ENCODE measurements at regions not wholly inside any gene's neighbourhood (a gene's known extent, or its start where the extent isn't known, plus 50 kb on each side); places are given as distances from the start of the nearest gene placed in this dataset.
"Not testable (repeated sequence)": the region's sequence is repeated elsewhere in the genome, so short reads cannot be mapped to it uniquely, and the experiment has no call there.

DNA sequence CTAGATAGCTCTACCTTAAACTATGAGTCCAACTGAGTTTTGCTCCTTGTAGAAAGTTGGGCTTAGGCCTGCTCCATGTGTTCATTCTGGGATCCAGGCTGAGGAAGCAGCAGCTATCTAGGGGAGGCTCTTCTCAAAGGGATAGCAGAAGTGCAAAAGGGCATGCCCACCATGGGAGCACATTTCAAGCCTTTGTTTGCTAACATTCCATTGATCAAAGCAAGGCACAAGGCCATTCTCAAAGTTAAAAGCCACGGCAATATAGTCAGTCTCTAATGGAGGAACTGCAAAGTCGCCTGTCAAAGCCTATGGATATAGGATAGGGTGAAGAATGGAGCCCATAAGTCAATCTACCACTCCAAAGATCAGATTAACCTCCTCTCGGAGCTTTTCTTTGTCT lies 488.1 kb upstream of the ARX start:
- DNase-seq (ENCODE audit: low spot score): no peak
- intact Hi-C loops (cut with DNase I): no loop called here

DNA sequence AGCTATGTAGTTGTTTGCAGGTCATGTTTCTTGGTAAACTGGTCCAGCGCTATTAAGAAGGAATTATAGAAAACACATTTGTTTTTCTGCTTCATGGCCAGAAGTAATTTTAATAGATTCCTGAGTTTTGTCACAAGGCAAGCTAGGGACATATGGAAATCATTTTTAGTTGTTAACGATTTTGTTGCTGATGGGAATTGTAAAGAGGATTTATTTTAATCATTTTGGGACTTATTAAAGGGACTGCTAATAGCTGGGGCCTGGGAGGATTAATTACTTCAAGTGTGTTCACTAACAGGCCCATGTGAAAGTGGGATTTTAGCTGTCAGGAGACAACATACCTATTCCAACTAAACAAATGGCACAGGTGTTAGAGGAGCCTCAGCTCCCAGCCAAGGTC lies 492.0 kb upstream of the ARX start:
- intact Hi-C loops (cut with DNase I): no loop called here
- DNase-seq (ENCODE audit: low spot score): no peak

DNA sequence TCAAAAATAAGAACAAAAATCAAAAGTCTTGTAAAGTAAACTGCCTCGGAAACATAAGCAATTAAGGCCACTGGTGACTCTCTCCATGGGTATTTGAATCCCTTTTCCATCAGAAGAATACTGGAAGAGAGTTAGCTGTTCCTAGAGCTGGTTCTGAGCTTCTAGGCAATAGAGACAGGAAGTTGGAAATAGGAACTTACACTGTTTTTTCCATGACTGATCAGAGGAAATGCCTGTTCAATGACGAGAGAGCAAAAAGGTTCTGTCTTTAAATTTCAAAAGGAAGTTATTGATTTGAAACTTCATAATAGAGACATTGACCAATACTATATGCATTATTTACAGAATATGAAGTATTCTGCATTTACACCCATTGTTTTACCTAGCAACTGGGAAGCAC lies 503.5 kb upstream of the ARX start:
- no peak for DNase-seq (ENCODE audit: low spot score)
- intact Hi-C loops (cut with DNase I): no loop called here

DNA sequence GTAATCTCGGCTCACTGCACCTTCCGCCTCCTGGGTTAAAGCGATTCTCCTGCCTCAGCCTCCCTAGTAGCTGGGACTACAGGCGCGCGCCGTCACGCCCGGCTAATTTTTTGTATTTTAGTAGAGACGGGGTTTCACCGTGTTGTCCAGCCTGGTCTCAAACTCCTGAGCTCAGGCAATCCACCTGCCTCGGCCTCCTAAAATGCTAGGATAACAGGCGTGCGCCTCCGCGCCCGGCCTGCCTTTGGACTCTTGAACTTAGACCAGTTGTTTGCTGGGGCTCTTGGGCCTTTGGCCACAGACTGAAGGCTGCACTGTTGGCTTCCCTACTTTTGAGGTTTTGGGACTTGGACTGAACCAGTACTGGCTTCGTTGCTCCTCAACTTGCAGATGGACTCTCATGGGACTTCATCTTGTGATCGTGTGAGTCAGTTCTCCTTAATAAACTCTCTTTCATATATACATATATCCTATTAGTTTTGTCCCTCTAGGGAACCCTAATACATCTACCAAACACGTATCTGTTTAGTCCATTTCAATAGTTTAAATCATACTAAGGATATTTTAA lies 506.8 kb upstream of the ARX start:
- DNase-seq (ENCODE audit: low spot score): peak; percentile 62
- intact Hi-C loops (cut with DNase I): not testable (repeated sequence)

DNA sequence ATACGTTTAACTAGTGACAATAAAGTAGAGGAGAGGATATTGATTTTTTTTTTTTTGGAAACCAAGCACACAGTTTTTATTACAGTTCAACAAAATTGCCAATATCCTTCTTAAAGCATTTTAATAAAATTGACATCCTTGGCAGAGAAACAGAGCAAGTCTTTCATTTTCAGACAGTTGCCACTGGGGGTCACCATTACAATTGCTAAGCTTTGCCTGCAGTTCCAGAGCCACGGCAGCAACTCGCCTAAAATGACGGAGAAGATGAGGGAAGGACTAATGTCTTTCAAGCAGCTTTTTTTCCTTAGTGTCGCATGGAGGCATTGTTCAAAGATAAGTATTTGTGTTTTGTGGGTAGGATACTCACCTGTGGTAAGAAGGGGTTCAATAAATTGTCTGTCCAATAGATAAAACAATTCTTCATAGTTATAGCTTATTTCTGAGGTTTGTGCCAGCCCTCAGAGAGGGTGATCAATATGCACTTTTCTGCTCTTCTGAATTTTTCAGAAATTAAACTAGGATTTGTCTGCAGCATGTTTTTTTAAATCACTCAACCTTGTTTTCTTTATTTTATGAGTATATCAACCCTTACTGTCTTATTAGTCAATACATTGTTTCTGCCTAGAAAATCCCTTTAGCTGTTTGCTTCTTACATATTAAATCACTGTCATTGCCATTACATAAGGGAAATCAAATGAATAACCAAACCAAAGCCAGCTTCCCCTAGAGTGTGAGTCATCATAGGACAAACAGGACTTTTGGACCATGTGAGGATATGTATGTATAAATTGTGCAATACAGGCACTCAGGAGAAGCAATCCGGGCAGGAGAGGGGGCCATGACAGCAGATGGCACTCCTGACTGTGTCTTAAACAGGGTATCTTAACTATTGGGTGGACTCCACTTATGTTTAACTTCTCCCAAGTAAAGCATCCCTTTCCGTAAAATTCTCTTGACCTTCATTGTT lies 508.1 kb upstream of the ARX start:
- DNase-seq (ENCODE audit: low spot score): no peak
- intact Hi-C loops (cut with DNase I): no loop called here

DNA sequence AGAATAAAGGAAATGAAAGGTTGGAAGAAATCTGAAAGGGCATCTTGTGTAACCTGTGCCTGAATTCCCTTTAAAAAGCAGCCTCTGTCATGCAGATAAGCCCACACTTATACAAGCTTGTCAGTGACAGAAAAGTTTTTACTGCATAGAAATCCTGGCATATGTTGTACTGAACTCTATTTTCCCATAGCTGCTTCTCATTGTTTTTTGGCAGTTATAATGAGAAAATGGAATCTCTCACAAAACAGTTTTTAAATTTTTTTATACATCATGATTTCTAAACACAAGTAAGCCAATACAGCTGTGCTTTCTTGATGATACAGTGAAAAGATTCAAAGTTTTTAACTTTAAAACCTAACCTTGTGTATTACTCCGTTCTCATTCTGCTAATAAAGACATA lies 511.4 kb upstream of the ARX start:
- intact Hi-C loops (cut with DNase I): no loop called here
- no peak for DNase-seq (ENCODE audit: low spot score)

DNA sequence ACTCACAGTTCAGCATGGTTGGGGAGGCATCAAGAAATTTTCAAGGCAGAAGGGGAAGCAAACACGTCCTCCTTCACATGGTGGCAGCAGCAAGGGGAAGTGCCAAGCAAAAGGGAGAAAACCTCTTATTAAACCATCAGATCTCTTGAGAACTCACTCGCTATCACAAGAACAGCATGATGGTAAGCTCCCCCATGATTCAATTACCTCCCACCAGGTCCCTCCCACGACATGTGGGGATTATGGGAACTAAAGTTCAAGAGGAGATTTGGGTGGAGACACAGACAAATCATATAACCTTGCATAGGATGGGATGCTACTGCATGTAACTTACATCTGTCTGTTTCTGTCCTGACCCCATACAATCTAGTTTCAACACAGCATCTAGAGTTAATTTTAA lies 511.8 kb upstream of the ARX start:
- intact Hi-C loops (cut with DNase I): no loop called here
- no peak for DNase-seq (ENCODE audit: low spot score)

DNA sequence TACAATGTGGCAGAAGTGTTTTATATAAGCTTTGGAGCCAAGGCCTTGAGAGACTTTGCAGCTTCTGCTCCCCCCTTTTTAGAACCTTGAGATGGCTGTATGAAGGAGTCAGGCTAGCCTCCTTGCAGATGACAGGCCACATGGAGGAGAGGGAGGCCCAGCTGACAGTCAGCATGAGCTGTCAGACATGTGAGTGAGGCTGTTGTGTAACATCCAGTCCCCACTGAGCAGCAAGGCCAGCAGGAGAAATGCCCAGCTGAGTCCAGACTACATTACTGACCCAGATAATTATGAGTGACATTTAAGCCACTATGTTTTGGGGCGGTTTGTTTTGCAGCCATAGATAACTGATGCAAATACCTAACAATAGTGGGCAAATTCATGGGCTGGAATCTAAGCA lies 515.3 kb upstream of the ARX start:
- no peak for DNase-seq (ENCODE audit: low spot score)
- intact Hi-C loops (cut with DNase I): no loop called here

DNA sequence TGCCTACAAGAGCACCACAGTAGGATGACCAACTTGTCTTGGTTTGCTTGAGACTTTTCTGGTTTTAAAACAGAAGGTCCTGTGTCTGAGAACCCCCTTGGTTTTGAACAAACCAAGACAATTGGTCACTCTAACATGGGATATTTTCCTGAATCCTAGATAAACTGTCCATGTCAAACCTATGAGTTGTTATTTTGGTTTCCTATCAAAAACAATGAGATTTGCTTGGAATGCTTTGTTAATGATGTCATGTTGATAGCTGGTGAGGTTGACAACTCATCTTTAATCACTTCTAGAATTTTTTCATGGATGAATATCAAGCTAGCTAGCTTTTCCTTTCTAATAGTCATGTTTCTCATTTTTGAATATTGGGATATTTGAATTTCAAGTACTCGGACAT lies 518.3 kb upstream of the ARX start:
- no peak for DNase-seq (ENCODE audit: low spot score)
- intact Hi-C loops (cut with DNase I): no loop called here

DNA sequence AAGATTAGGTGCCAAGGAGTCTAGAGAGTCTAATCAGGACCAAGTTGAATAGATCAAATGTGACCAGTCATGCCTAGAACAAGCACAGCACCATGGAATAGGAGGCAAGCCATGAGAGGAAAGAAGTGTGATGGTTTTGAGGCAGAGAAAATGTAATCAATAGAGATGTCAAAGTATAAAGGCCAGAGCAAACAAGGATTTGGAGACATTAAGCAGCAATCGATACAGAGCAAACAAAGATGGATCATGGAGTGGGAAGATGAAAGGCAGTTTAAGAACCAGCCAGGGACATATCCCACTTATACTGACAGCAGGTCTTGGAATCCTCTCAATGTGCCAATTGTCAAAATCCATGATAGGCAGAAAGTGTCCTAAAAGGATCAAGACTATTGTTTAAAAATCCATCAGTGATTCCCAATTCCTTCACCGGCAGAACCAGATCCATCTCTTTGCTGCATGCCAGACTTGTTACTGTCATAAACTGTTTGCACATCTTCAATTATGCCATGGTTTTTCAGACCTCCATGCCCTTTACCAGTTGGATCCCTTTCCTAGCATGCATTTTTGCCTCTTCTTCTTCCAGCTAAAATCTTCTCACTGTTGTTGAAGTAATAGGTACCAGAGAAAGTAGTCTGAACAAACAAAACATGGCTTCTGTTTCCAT lies 520.7 kb upstream of the ARX start:
- intact Hi-C loops (cut with DNase I): no loop called here
- DNase-seq (ENCODE audit: low spot score): no peak

DNA sequence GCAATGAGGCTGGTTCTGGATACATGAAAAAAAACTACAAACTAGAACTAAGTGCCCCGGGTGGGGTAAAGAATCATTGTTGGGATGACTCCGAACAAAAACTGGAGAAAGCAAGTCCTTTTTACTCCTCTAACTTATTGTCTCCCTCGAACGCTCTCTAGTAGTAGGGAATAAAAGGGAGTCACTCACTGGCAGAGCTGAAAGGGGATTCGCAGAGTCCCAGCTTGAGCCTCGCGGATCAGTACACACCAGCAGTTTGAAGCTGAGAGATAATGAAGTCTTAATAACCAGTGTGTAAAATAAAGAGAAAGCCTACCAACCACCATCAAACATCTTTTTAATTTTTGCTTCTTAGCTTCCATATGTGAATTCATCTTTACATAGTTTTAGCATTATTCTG lies 521.9 kb upstream of the ARX start:
- intact Hi-C loops (cut with DNase I): no loop called here
- DNase-seq (ENCODE audit: low spot score): no peak

DNA sequence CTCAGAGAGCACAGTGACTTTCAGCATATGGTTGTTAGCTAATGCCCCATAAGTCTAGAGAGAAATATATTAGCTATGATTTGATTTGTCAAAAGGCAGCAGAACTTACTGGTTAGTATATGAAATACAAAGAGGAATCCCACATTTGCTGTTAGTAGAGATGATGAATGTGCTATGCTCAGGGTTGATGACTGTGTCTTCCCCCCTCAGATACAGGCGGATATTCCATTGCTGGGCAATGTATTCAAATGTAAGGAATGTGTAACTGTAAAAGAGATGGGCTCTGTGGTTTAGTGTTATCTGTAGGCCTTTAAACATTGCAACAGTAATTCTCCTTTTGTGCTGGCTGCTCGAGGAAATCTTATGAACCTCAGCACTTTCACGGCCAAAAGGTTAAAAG lies 528.9 kb upstream of the ARX start:
- DNase-seq (ENCODE audit: low spot score): no peak
- intact Hi-C loops (cut with DNase I): no loop called here

DNA sequence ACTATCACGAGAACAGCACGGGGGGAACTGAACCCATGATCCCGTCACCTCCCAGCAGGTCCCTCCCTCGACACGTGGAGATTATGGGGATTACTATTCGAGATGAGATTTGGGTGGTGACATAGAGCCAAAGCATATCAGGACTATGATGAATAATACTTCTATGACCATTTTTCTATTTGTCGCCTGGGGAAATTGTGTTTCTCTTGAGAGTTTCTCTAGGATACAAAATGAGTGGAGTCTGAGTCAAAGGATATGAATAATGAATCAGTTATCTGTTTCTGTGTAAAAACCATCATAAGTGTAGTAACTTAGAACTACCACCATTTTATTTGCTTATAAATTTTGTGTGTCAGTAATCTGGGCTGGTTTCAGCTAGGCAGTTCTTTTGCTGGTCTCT lies 533.0 kb upstream of the ARX start:
- DNase-seq (ENCODE audit: low spot score): no peak
- intact Hi-C loops (cut with DNase I): no loop called here

DNA sequence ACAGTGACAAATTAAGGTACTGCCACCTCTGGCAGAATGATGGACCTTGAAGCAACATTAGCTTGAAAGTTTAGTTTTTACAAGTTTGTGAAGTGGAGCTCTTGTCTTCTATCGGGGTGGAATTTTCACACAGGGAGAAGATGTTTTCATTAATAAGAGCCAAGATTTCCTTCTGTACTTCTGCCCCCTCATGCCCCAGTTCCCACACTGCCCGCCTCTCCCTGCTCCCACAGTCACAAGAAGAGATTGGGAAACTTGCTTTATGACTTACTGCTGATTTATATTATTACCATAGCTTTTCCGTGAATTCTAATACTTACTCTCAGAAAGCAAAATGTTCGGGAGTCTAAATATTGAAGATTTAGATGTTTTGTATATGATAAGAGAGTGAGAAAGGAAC lies 539.8 kb upstream of the ARX start:
- intact Hi-C loops (cut with DNase I): no loop called here
- DNase-seq (ENCODE audit: low spot score): no peak

DNA sequence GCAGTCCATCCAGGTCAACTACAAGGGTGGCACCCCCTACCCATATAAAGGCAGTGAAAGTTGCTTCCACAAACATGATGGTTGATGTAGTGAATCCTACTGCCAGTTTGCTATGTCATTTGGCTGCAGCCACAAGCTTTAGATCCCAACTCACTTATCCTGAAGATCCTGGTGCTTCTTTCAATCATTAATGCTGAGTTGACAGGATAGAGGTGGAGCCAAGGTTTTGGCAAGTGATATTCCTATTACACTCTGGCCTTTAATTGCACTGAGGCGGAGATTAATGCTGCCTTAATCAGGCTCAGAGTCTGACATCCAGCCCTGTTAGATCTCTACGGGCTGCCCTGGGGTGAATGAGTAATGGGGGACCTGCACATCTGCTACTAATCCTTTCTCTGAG lies 542.4 kb upstream of the ARX start:
- intact Hi-C loops (cut with DNase I): no loop called here
- DNase-seq (ENCODE audit: low spot score): no peak

DNA sequence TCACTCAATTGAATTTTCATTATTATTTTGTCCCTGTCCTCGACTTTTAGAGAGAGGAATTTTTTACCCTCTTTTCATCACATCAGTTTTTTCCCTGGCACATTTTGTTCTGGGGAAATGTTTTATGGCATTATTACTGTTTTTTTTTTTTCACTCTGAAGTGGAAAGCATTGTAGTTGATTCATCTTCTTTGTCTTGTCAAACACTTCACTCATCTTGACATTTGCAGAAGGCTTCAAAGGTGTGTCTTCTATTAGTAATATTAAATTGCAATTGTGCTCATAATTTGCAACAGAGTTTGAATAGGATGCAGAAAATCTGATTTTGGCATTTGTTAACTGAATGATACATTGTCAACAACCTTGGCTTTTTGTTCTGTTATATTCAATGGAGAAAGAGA lies 545.4 kb upstream of the ARX start:
- no peak for DNase-seq (ENCODE audit: low spot score)
- intact Hi-C loops (cut with DNase I): no loop called here

DNA sequence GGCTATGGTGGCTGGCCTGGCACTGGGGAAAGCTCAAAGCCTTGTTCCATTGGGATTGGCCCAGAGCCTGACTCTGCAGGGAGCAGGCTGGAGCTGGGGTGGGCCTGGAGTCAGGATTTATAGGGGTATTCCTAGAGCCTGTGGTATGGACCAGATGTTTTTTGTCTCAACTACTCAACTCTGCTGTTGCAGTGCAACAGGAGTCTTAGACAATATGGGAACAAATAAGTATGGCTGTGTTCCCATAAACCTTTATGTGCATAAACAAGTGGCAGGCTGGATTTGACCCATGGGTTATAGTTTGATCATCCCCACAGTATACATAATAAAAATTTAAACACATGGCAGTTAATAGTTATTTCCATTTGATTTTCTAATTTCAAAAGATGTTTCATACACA lies 557.9 kb upstream of the ARX start:
- intact Hi-C loops (cut with DNase I): no loop called here
- DNase-seq (ENCODE audit: low spot score): no peak

DNA sequence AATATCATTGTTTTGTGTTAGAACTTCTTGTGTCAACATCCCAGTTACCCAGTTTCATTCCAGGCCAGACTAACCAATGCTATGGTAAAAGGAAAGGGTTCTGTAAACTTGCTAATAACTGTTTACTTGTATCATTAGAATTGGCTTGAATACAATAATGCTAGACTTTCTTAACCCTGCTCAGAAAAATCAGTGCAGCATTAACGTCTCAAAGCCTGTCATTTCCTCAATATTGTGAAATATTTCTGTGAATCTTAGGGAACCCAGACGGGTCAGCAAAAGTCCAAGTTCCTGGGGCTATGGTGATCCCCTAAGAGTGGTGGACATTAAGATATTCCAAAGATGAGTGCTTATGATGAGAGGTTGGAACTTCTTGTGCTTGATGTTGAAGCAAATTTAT lies 541.2 kb upstream of the MAGEB18 start:
- DNase-seq (ENCODE audit: low spot score): no peak
- intact Hi-C loops (cut with DNase I): no loop called here

DNA sequence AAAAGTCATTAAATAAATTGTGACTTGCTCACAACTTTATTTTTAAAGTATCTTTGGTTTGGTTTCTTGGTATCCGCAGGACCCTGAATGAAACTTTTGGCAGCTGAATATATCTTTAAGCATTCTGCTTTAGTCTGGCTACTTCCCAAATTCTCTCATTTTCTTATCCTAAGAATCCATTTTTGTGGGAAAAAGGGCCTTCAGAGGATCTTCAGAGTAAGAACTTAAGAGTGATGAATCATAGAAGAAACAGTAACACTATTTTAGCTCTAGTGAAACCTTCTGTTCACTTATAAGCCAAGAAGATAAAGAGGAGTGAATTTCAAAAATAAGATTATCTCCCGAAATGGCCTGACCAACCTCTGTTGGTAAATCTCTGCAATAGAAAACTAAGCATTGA lies 540.6 kb upstream of the MAGEB18 start:
- intact Hi-C loops (cut with DNase I): no loop called here
- no peak for DNase-seq (ENCODE audit: low spot score)

DNA sequence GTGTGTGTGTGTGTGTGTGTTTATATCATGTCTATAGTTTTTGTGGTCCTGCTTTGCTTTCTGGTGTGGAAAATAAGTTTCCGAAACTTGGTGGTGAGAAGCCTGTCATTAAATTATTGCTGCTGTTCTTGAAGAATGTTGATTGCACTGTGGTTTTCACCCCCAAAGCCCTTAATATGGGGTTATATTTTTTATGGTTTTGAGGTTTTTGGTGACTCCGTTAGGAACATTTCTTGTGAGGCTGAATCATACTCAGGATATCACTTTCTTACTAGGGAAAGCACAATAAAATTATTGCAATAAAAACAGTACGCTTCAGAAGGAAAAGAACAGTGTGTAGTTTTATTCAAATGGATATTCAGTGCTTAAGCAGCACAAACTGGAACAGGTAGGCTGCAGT lies 539.1 kb upstream of the MAGEB18 start:
- no peak for DNase-seq (ENCODE audit: low spot score)
- intact Hi-C loops (cut with DNase I): no loop called here

DNA sequence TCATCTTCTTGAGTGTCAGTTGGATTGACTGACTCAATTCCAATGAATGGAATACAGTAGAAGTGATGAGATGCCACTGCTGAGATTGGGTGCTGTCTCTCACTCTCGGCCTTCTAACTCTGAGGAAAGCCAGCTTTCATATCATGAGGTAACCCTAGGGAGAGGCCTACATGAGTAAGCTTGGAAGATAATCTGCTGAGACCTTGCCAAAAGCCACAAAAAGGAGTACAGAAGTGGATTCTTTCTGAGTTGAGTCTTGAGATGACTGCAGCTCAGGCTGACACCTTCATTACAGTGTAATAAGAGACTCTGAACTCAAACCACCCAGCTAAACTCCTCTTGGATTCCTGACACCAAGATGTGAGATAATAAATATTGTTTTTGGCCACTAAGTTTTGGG lies 537.4 kb upstream of the MAGEB18 start:
- DNase-seq (ENCODE audit: low spot score): no peak
- intact Hi-C loops (cut with DNase I): no loop called here
